OCI-LY7 (cell line): ENCODE measurements at regions not wholly inside any gene's neighbourhood (a gene's known extent, or its start where the extent isn't known, plus 50 kb on each side); places are given as distances from the start of the nearest gene placed in this dataset.

Experiments used
- BruUV-seq: library from RNA; stranded (reverse); fragments of 400-500 nt; replicated peaks from 2 replicates; lab custom pipeline; 2021; lab: Mats Ljungman, UMichigan
- CTCF ChIA-PET: fragments of 300-600 bp; sonication (Branson Sonifier 250); formaldehyde crosslinking; loops from one replicate; lab custom pipeline; 2022; ENCODE audit warnings: antibody characterized with exemption; ENCODE audit not compliant: unreplicated experiment; lab: Charles Lee
- POLR2A ChIA-PET: fragments of 300-600 bp; sonication (Branson Sonifier 250); formaldehyde crosslinking; loops from one replicate; lab custom pipeline; 2022; ENCODE audit warnings: antibody characterized with exemption; lab: Charles Lee
- DNase-seq: peaks from one replicate; pipeline ENCODE4 v3.0.0-alpha.2; 2015; ENCODE audit warnings: low spot score
- H2AFZ ChIP-seq: fragments of 200-600 bp; sonication (generic), shearing (Covaris generic); 2 replicates; pipeline ENCODE4 v1.6.1; 2014; ENCODE audit warnings: mild to moderate bottlenecking, antibody characterized with exemption, low read length, moderate library complexity
- H3K27ac ChIP-seq: fragments of 200-600 bp; sonication (generic); 2 replicates; pipeline ENCODE4 v1.5.1; 2014; ENCODE audit warnings: mixed run types, low read depth, mild to moderate bottlenecking, moderate library complexity, low read length, inconsistent platforms; ENCODE audit not compliant: poor library complexity, severe bottlenecking
- H3K36me3 ChIP-seq: fragments of 200-600 bp; sonication (generic); 2 replicates; pipeline ENCODE4 v1.6.1; 2014; ENCODE audit warnings: mild to moderate bottlenecking, antibody characterized with exemption, low read length, moderate library complexity, mixed read lengths; ENCODE audit not compliant: insufficient read depth
- H3K4me1 ChIP-seq: fragments of 200-600 bp; sonication (generic); 2 replicates; pipeline ENCODE4 v1.5.1; 2014; ENCODE audit warnings: mild to moderate bottlenecking, low read length; ENCODE audit not compliant: insufficient read depth, poor library complexity, severe bottlenecking
- H3K4me2 ChIP-seq: fragments of 200-600 bp; sonication (generic); 2 replicates; pipeline ENCODE4 v1.6.1; 2014; ENCODE audit warnings: mild to moderate bottlenecking, low read length
- H3K4me3 ChIP-seq: fragments of 200-600 bp; sonication (generic); 2 replicates; pipeline ENCODE4 v1.5.1; 2014; ENCODE audit warnings: mild to moderate bottlenecking, low read depth, low read length; ENCODE audit not compliant: poor library complexity, severe bottlenecking
- H3K79me2 ChIP-seq: fragments of 200-600 bp; sonication (generic); 2 replicates; pipeline ENCODE4 v1.6.1; 2016; ENCODE audit warnings: low read depth, mild to moderate bottlenecking, low read length, moderate library complexity, mixed read lengths; ENCODE audit not compliant: insufficient read depth
- H3K9me2 ChIP-seq: fragments of 200-600 bp; sonication (generic); 2 replicates; pipeline ENCODE4 v1.6.1; 2016; ENCODE audit warnings: mild to moderate bottlenecking, low read length, mixed read lengths; ENCODE audit not compliant: insufficient read depth
- H3K9me3 ChIP-seq: fragments of 200-600 bp; sonication (generic); 2 replicates; pipeline ENCODE4 v1.6.1; 2014; ENCODE audit warnings: mild to moderate bottlenecking, mixed run types, low read length, mixed read lengths
- H4K20me1 ChIP-seq: fragments of 200-600 bp; sonication (generic); 2 replicates; pipeline ENCODE4 v1.6.1; 2014; ENCODE audit warnings: mild to moderate bottlenecking, antibody characterized with exemption, low read length, moderate library complexity, mixed read lengths; ENCODE audit not compliant: insufficient read depth
- CTCF ChIP-seq: fragments of 200-600 bp; sonication (generic); conservative IDR thresholded peaks from 2 replicates; pipeline ENCODE4 v1.5.1; 2014; ENCODE audit warnings: mild to moderate bottlenecking, antibody characterized with exemption, low read length, moderate library complexity, mixed read lengths
- EZH2phosphoT487 ChIP-seq: fragments of 200-600 bp; sonication (generic); IDR thresholded peaks from 2 replicates; pipeline ENCODE4 v1.6.1; 2018; ENCODE audit warnings: low read depth, borderline replicate concordance, mild to moderate bottlenecking, mixed run types, antibody characterized with exemption, low read length, moderate library complexity, mixed read lengths
- intact Hi-C: fragments of 100-400 bp; cut with micrococcal nuclease; formaldehyde crosslinking; loops from one replicate; pipeline ENCODE4 v1.10.0; 2022; ENCODE audit not compliant: unreplicated experiment

- TF ChIP-seq CTCF (no peak), EZH2phosphoT487 (no peak)
- H4K20me1 ChIP-seq: no peaks in the 10 kb centered on the region
- no peak overlapping the region for H3K27ac ChIP-seq
- no peak overlapping the region for H2AFZ ChIP-seq
- no peaks in the 10 kb centered on the region for H3K9me3 ChIP-seq
- no peaks in the 10 kb centered on the region for H3K36me3 ChIP-seq
- H3K4me2 ChIP-seq: no peak overlapping the region
- H3K4me1 ChIP-seq: no peaks in the 10 kb centered on the region
- ChIA-PET POLR2A (no interaction called here), CTCF (no interaction called here)
- DNase-seq: no peak
- no peak overlapping the region for H3K4me3 ChIP-seq
- intact Hi-C loops: no loop called here
- H3K9me2 ChIP-seq: no peaks in the 10 kb centered on the region
- BruUV-seq: no TSS peak
- H3K79me2 ChIP-seq: no peaks in the 10 kb centered on the region
Measured at GRCh38 chr4:23456864-23457263, 433.0 kb downstream of the PPARGC1A start.

- Histone ChIP-seq H3K36me3 (no peaks in the 10 kb centered on the region), H3K4me3 (no peak overlapping the region), H3K9me3 (no peaks in the 10 kb centered on the region), H3K27ac (no peak overlapping the region), H4K20me1 (no peaks in the 10 kb centered on the region), H2AFZ (no peak overlapping the region), H3K4me1 (no peaks in the 10 kb centered on the region), H3K79me2 (no peaks in the 10 kb centered on the region), H3K9me2 (no peaks in the 10 kb centered on the region), H3K4me2 (no peak overlapping the region)
- TF ChIP-seq EZH2phosphoT487 (no peak), CTCF (peak; percentile 52; the same call in 1 of the 2 replicates)
- intact Hi-C loops: no loop called here
- ChIA-PET POLR2A (interaction anchor here (1.1 to 1.4 kb wide), 2 partner anchors 12 to 18 kb away, joined by 3 to 5 read pairs; no protein-coding TSS in a partner anchor), CTCF (no interaction called here)
- DNase-seq: peak; percentile 9
- BruUV-seq: no TSS peak
Measured at GRCh38 chr4:23455456-23456158, 434.2 kb downstream of the PPARGC1A start.

GRCh38 chr4:23441530-23442069 lies 448.2 kb downstream of the PPARGC1A start:
- no TSS peak for BruUV-seq
- no peaks in the 10 kb centered on the region for H4K20me1 ChIP-seq
- no peaks in the 10 kb centered on the region for H3K9me2 ChIP-seq
- H3K4me2 ChIP-seq: no peak overlapping the region
- H3K9me3 ChIP-seq: no peaks in the 10 kb centered on the region
- CTCF ChIA-PET: no interaction called here
- no peak for DNase-seq
- H3K4me3 ChIP-seq: no peak overlapping the region
- intact Hi-C loops: no loop called here
- POLR2A ChIA-PET: no interaction called here
- H3K27ac ChIP-seq: no peak overlapping the region
- no peak for TF ChIP-seq EZH2phosphoT487
- no peak for TF ChIP-seq CTCF
- H3K79me2 ChIP-seq: no peaks in the 10 kb centered on the region
- no peak overlapping the region for H2AFZ ChIP-seq
- H3K4me1 ChIP-seq: no peaks in the 10 kb centered on the region
- H3K36me3 ChIP-seq: no peaks in the 10 kb centered on the region
